Suppressor macrophage treated with lipopolysaccharide for 1 hour (primary cell): ENCODE measurements at regions not wholly inside any gene's neighbourhood (a gene's known extent, or its start where the extent isn't known, plus 50 kb on each side); places are given as distances from the start of the nearest gene placed in this dataset.
"Not testable (repeated sequence)": the region's sequence is repeated elsewhere in the genome, so short reads cannot be mapped to it uniquely, and the experiment has no call there.

Source experiments
- DNase-seq, 3 donors: peaks; one replicate each; pipeline ENCODE4 v3.0.0-alpha.2; 2020 to 2022

DNA sequence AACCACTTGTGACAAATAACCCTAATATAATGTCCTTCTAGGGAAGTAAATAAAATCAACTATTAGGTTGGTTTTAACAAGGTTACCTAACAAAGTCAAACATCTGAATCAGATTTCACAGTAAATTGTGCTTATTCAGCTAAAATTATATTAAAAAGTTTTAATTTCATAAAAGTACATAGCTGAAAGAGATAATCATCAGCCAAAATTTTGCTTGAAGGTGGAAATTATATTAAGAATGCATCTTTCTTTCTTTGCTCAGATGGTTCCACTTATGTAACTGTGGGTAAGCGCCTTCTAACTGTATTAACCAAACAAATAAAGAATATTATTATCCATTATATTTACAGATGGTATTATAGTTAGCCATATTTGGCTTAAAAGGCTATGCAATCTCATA, 2840.3 kb upstream of the PCDH20 start:
- DNase-seq, result no peak

DNA sequence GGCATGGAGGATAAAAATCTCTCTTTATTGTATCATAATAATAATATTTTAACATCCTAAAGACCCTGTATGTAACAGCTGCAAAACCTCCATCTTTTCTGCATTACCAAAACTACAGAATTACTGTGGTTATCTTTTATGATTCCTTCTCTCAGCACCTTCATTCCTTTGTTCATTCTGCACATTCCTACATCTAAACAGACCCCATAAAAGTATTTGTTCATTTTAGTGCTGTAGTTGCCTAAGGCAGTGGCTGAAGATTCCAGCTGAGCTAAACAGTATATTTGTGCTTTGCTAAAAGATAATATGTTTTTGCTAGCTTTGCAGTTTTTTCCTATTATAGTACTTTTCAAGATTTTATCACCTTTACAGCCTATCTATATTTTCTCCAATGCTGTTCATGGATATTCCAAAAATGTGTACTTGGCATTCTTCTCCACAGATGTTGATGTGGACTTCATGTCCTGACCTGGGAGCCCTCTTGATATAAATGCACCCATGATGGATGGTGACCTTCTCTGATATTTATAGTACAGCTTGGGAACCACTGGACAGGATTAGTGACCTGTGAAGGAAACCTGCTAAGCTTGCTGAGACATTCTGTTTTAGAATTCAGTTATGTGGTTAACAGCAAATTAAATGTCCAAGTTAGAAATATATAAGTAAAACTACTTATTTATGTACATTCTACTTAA, 2832.9 kb upstream of the PCDH20 start:
- DNase-seq, result no peak

DNA sequence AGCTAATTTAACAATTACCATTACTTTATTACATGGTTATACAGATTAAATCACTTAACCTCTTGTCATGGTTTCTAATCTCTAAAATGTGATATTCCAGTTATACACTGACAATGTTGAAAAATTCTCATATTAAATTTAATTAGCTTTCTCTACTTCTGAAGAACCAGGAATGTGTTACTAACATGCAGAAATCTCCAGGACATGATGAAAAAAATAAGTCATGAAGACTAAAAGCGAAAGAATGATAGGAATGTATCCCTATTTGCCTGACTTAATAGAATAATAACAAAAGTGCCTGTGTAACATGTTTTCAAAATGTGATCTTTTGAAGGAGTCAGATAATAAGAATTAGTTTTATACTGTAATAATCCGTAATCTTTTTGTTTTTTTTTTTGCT, 2823.7 kb upstream of the PCDH20 start:
- DNase-seq, result no peak

DNA sequence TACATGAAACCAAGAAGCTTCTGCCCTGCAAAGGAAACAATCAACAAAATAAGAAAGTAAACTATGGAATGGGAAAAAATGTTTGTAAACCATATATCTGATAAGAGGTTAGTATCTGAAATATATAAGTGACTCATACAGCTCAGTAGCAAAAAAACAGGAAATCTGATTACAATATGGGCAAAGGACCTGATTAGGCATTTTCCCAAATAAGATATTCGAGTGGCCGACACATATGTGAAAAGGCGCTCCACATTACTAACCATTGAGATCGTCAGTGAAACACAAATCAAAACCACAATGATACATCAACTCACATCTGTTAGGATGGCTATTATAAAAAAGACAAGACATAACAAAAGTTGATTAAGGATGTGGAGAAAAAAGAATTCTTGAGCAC, 2818.6 kb upstream of the PCDH20 start:
- no peak for DNase-seq

DNA sequence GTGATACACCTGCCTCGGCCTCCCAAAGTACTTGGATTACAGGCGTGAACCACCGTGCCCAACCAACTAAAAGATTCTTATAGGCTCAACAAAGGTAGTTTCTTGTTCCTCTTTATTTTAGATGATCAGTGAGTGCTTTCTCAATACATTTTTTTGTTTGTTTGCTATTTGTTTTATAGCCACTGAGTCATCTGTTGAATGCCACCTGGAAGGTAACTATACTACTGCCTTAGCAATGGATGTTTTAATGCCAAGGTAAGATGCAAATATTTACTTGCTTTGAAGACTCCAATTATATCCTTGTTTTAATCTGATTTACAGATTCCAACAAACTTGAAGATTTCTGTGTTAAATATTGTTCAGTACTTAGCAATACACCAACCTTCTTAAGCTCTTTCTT, 2807.4 kb upstream of the PCDH20 start:
- DNase-seq, result no peak

DNA sequence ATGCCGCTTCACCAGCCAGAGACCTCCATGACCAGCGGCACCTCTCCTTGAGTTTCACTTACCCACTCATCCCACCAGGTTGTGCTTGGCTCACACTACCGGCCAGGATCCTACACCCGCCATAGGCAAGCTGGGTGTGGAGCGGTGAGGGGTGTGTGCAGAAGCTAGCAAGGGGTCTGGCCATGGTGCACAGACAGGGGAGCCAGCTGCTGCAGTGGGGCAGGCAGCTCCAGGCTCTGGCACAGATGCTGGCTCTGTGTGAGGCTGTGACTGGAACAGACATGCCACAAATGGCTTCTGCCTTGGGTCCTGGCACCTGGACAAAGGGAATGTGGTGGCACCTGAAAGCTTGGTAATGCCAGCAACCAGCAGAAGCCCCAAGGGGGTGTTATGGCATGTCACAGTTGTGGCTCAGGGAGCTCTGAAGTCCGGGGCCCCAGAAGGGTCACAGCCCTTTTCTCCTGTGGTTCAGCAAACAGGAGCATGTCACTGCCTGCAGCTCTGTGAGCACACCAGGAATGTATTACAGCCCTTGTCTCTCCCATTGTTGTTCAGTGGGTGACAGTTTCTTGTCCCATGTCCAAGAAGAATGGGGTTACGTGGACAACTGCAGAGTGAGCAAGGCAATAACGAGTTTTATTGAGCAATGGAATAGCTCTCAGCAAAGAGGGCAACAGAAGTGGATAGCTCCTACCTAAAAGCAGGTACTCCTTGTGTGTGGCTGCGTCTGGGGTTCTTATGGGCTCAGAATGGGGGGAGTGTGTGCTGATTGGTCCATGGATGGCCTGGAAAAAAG, 2791.0 kb upstream of the PCDH20 start:
- DNase-seq, result no peak

DNA sequence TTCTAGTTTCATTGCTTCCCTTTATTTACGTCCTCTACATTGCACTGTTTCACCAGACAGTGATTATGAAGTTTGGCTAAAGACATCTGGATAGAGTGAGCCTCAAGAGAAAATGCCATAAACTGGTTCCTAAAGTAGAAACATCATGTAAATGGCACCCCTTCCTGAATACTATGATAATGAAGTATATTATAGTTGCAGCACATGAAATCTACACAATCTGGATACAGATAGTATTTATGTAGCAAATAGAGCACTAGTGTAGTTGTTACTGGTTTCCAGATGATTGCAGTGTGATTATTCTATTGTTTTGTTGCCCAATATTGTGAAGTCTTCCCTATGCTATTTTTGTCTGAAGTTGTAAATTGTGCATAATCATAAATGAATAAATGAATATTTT, 2786.9 kb upstream of the PCDH20 start:
- DNase-seq, result no peak

DNA sequence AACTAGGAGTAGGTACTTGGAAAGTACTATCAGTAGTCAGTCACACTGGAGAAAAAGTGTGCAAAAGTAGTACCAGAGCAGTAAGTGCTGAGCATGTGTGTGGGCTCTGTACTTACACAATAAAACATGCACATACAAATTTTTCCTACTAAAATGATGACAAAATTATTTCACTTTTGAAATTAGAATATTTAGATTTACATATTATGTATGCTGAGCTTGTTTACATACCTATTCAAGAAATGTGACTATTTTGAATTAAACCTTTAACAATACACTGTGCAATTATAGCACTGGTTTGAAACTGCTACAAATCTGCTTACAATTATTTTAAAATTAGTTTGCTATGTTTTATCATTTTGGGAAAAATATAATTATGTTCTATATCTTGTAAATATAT, 2781.6 kb upstream of the PCDH20 start:
- DNase-seq, result no peak

DNA sequence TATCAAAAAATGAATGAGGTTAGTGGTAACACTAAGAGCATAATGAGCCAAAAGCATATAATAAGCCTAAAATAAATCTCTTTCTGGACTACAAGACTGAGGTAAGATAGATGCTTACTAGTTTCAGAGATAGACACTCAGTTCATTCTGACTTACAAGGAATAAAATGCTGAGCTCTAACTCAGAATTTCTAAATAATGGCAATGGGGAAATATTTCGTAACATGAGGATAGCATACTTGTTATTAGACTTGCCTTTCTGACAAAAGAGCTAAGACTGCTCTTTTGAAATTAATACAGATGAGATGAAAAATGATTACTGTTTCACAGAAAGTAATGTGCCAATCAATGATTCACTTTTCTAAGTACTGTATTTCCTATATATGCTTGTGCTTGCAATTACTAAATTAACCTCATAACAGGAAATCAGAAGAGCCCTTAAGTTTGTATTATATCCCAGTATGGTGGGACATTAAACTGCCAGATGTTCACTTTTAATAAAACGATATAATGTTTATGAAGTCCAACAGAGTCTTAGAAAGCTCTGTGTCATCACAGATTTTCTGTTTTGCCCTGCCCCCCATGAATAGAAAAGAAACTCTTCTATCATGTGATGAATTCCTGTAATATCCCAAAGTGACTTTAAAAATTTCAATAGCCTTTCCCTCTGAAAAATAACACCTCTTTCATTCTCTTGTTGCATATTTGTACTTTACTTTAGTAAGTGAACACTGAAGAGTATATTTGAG, 2771.0 kb upstream of the PCDH20 start:
- DNase-seq, result no peak

DNA sequence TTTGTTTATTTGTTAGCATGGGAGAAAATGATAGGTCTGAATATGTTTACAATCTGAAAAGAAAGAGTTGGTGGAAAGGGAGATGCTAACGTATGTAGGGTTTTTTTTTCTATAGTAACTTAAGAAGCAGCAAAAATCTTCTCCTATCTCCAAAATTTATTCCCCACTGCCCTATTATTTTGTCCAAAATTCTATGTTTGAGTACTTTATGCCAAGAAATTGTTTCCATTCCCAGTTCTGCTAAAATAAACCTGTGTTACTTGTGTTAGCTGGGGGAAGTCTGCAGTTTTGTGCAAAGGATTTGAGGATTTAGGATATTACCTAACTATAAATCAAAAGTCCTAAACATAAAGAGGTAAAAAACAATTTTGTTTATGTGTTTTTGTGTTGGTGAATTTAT, 2770.4 kb upstream of the PCDH20 start:
- DNase-seq, result no peak

DNA sequence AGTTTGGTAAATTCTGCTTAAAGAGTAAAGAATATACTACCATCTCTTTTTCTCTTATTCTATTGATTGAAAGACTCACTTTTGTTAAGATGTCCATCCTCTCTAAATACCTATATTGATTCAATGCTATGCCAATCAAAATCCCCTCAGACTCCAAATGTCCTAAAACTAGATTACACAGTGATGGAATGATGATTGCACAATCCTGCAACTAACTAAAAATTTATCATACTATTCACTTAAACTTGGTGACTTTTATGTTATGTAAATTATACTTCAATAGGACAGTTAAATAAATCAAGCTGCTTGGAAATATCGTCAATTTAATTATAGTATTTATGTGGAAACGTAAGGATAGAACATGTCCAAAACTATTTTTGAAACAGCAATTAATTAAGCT, 2765.1 kb upstream of the PCDH20 start:
- DNase-seq, result no peak

DNA sequence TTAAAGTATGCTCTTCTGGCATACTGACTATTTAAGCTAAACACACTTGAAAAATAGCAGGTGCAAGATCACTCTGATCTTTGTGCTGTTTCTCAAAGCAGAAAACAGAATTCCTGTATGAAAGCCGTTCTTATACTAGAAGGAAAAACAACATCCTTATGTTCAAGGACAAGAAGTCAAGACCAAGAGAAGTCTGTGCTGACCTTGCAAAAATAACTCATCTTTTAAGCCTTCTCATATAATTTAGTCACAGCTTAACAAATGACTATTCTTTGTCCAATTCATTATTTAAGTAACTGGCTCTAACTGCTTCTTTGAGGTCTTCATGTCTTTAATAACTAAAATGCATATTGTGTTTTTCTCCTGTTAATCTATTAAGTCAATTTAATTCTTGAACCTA, 2750.2 kb upstream of the PCDH20 start:
- DNase-seq, result no peak

DNA sequence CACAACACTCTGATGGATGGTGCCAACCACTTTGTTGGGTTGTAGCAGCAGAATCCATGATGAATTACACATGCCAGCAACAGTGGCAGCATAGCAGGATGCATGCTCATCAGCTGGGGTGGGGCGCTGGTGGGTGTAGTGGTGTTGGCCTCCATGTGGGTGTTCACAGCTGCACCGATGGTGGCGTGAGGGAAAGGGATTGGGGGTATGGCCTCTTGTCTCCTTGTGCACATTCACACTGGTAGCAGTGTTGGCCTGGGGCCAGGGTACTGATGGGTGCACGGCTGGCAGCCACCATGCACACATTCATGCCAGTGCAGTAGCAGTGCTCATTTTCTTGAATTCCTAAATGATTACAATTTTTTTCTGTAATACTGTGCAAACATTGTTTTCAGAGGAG, 2748.8 kb upstream of the PCDH20 start:
- DNase-seq, result no peak

DNA sequence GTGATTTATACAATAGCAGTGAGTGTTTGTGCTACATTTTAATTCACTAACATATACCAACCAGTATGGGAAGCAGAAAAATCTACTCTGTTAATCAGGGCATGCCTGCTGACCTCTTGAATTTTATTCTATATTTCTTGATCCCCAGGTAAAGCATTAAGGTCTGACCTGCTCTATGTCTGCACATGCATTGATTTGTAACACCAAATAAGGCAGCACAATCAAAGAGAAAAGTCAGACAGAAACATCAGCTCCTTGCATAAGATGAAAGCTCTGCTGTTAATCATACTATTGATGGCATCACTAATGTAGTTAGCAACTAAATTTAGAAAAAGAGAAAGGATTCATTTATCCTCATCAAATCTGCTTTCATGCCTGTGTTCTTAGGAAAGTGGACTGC, 2744.8 kb upstream of the PCDH20 start:
- DNase-seq, result no peak

DNA sequence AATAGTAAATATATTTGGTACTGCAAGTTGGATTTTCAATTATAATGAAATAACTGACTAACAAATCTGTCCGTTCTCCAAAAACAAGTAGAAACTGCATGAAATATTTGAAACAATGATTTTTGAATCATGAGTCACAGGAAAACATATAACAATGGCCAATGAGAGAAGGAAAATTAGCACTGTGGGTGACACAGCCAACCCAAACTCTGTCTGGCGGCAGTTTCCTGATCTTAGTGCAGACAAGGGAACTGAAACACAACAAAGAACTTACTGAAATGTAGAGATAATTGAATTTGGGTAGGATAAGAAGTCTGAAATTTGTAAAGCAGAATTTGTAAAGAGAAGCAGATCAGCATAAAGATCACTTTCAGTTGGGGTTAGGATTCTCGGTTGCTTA, 2743.3 kb upstream of the PCDH20 start:
- no peak for DNase-seq

DNA sequence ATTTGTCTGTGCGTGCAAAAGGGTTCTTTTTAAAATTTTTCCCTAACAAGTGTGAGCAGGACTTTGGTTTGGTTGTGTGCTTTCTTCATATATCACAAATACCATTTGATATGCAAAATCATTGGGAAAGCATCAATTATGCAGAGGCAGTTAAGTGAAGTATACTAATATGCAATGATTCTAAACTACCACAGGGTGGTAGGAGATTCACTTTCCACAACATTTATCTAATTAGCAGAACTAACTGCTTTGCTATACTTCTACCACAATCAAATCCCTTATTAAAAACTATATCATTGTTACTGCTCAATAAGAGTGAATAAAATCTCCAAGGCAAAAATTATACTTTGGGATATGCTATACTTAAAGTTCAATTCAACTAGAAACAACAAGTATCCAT, 2738.9 kb upstream of the PCDH20 start:
- DNase-seq, result no peak

DNA sequence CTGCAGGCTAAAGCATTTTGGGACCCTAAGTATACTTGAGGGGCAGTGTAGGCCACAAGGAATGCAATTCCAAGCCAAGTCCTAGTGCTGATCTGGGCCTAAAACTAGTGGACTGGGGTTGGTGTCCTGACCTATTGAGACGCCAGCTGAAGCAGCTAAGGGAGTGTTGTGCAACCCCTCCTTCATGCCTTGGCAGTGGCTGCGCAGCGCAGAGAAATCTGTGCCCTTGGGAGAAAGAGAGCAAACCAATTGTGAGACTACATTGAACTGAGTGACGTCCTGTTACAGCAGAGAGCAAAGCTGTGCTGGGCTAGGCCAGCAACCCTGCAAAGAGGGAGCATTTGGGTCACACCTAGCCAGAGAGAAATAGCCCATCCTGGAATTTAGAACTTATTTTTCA, 2715.0 kb upstream of the PCDH20 start:
- DNase-seq, result no peak

DNA sequence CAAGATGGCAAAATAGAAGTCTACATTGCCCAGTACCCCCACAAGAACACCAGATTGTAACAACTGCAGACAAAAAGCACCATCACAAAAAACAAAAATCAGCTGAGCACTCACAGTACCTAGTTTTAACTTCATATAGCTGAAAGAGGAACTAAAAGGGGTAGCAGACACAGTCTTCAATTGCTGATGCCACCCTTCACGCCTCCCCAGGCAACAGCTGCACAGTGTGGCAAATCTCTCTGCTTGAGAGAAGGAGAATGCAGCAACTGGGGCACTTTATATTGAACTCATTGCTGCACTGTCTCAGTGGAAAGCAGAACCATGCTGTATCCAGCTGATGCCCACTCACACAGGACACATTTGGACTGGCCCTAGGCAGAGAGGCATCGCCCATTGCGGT, 2714.5 kb upstream of the PCDH20 start:
- DNase-seq, result no peak

DNA sequence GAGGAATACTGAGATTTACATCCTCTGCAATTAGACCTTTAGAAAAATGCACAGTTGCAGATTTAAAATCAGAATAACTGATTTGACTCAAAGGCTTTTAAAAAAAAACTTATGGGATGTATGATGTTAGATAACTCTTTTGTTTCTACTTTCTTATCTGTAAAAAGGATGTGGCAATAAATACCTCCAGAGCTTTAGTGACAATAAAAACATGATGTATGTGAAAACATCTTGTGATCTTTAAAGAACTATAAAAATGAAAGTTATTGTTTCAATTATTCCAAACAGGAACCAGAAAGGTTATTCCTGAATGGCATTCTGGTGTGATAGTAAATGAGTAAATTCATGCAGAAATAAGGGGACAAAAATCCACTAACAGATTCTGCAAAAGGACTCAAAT, 2712.2 kb upstream of the PCDH20 start:
- DNase-seq, result no peak

DNA sequence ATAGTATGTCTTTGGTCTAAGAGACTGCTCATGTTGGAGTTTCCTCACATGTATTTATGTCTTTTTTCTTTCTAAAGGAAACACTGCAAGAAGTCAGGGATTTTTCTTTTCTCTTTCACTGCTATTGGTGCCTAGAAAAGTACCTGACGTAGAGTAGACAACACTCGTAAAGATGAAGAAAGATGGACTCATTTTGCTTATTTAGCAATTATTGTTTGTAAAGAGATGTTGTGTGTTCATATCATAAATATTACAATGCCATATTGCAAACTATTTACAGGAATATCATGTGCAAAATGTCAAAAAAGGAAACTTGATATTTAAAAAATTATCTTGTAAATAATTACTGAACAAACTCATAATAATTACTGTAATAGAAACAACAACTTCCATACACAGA, 2711.5 kb upstream of the PCDH20 start:
- DNase-seq, result no peak

DNA sequence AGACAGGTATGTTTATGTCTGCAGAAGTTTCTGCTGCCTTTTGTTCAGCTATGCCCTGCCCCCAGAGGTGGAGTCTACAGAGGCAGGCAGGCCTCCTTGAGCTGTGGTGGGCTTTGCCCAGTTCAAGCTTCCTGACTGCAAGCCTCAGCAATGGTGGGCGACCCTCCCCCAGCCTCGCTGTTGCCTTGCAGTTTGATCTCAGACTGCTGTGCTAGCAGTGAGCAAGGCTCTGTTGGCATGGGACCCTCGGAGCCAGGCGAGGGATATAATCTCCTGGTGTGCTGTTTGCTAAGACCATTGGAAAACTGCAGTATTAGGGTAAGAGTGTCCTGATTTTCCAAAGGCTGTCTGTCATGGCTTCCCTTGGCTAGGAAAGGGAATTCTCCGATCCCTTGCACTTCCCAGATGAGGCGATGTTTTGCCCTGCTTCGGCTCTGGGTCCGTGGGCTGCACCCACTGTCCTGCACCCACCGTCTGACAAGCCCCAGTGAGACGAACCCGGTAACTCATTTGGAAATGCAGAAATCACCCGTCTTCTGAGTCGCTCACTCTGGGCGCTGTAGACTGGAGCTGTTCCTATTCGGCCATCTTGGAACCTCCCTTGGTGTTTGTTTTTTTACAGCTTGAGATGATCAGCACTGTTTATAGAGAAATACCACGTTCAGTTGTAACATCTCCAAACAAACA, 2705.5 kb upstream of the PCDH20 start:
- DNase-seq, result not testable (repeated sequence)

DNA sequence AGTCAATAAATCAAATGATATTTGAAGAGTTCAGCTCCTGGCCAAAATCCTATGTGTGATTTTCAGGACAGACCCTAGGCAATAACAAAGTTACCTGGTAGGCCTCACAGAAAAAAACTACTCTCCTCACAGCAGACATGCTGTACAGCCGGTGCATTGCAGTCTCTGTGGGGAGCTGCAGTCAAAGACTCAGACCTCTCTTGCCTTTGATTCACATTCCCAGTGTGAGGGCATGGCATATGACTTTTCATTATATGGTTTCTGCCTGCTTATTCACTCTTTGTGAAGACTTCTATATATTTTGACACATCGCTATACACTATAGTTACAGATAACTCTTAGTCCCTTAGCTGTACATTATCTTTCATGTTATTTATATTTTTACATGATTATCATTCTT, 2684.3 kb upstream of the PCDH20 start:
- DNase-seq, result no peak

DNA sequence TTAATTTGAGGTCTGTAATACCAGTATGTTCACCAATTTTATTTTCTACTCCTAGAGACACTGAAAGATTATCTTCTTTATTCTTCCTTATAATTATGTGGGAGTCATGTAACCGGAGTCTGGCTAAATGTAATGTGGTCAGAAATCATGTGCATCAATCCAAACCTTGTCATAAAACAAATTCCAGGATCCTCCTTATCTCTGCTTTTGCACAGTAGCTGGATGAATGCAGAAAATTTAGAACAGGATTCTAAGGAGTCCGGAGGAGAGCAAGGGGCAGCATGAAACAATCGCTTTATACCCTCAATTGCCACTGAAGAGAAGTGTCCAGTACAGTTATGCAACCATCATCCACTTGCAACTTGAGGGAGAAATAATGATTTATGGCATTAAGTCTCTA, 2674.7 kb upstream of the PCDH20 start:
- DNase-seq, result no peak

DNA sequence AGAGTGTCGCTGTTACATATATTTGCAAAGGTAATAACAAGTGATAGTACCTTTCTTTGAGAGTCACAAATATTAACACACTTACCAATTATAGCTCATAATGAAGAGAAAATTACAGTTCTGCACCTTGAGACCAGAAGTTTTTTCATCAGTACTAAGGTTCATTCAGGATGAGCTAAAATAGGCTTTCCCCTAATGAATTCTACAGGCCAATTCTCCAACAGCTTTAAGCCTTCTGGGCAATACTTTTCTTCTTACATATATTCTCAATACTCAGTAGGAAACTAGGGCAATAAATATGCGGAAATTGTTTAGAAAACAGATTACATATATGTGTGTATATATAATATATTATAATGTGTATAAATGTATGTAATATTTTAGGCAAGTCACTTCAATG, 2672.8 kb upstream of the PCDH20 start:
- DNase-seq, result no peak
